Lower leg skin (tissue), 4 donors: ENCODE measurements at regions not wholly inside any gene's neighbourhood (a gene's known extent, or its start where the extent isn't known, plus 50 kb on each side); places are given as distances from the start of the nearest gene placed in this dataset.

Experiments used
- DNase-seq, 2 donors: peaks; one replicate each; pipeline ENCODE4 v3.0.0-alpha.2; 2019; ENCODE audit warnings: low spot score in 2 of 2
- H3K4me3 ChIP-seq: fragments of 200-600 bp; sonication (generic); 2 replicates; pipeline ENCODE4 v1.5.1; 2017; ENCODE audit warnings: mild to moderate bottlenecking, low read depth; ENCODE audit not compliant: poor library complexity, severe bottlenecking
- CTCF ChIP-seq, 3 donors: fragments of 450-650 bp; IDR thresholded peaks; one replicate each; pipeline ENCODE4 v1.5.1; 2016; ENCODE audit warnings: antibody characterized with exemption in 3 of 3, mild to moderate bottlenecking in 3 of 3, moderate library complexity in 2 of 3
- POLR2A ChIP-seq, 2 donors: fragments of 450-650 bp; IDR thresholded peaks; one replicate each; pipeline ENCODE4 v1.6.1; 2016 to 2017; ENCODE audit warnings: antibody characterized with exemption in 2 of 2, mild to moderate bottlenecking in 1 of 2, moderate library complexity in 1 of 2
- WGBS, 2 donors: methylation state at CpG; one replicate each; pipeline ENCODE4 v1.1.5; 2018; 5-methylcytosine and 5-hydroxymethylcytosine counted together
- intact Hi-C: fragments of 100-400 bp; cut with DNase I; formaldehyde crosslinking; loops from one replicate; pipeline ENCODE4 v1.15.0; 2023; ENCODE audit warnings: low total_unique reads

- TF ChIP-seq POLR2A (IDR thresholded peaks at IDR 0.05) (no peak), CTCF (IDR thresholded peaks at IDR 0.05) (no peak)
- intact Hi-C loops: no loop called here
- H3K4me3 ChIP-seq: no peak overlapping the region
- no peak for DNase-seq
- 64 to 73% methylated on average over 3 of the region's 3 CpGs for WGBS, 2 donors
Measured at GRCh38 chr20:37643400-37643799, 50.4 kb upstream of the CTNNBL1 start.

- no peak for DNase-seq
- intact Hi-C loops: no loop called here
- 79 to 89% methylated on average over 1 of the region's 1 CpG for WGBS, 2 donors
- no peak overlapping the region for H3K4me3 ChIP-seq
- no peak for TF ChIP-seq POLR2A (IDR thresholded peaks at IDR 0.05)
- no peak for TF ChIP-seq CTCF (IDR thresholded peaks at IDR 0.05)
Measured at GRCh38 chr20:37642246-37642645, 51.6 kb upstream of the CTNNBL1 start.

- intact Hi-C loops: no loop called here
- no peak for DNase-seq
- H3K4me3 ChIP-seq: no peak overlapping the region
- 38 to 39% methylated on average over 13 of the region's 13 CpGs for WGBS, 2 donors
- TF ChIP-seq CTCF (IDR thresholded peaks at IDR 0.05) (no peak), POLR2A (IDR thresholded peaks at IDR 0.05) (no peak)
Measured at GRCh38 chr20:37640600-37641561, 52.9 kb upstream of the CTNNBL1 start.

GRCh38 chr20:37638527-37638926, 55.3 kb upstream of the CTNNBL1 start:
- no peak for DNase-seq
- TF ChIP-seq CTCF (IDR thresholded peaks at IDR 0.05): no peak
- TF ChIP-seq POLR2A (IDR thresholded peaks at IDR 0.05): no peak
- intact Hi-C loops: no loop called here
- H3K4me3 ChIP-seq: no peak overlapping the region
- 89 to 94% methylated on average over 2 of the region's 2 CpGs for WGBS, 2 donors

- TF ChIP-seq POLR2A (IDR thresholded peaks at IDR 0.05) (no peak), CTCF (IDR thresholded peaks at IDR 0.05) (no peak)
- H3K4me3 ChIP-seq: no peak overlapping the region
- intact Hi-C loops: no loop called here
- no peak for DNase-seq
- WGBS, 2 donors: 73 to 77% methylated on average over 12 of the region's 12 CpGs
Measured at GRCh38 chr20:37636977-37637376, 56.9 kb upstream of the CTNNBL1 start.
